Erythroblast (primary cell): ENCODE measurements at regions not wholly inside any gene's neighbourhood (a gene's known extent, or its start where the extent isn't known, plus 50 kb on each side); places are given as distances from the start of the nearest gene placed in this dataset.

Experiments
- GATA1 ChIP-seq: IDR thresholded peaks from 2 replicates; pipeline ENCODE4 v1.6.1; 2011; ENCODE audit warnings: low read depth, mild to moderate bottlenecking, control low read depth, low read length, moderate library complexity
- POLR2A ChIP-seq: IDR thresholded peaks from 2 replicates; pipeline ENCODE4 v1.6.1; 2011; ENCODE audit warnings: mild to moderate bottlenecking, low read length

GRCh38 chr15:70319466-70319865 lies 221.7 kb upstream of the TLE3 start:
- no peak for TF ChIP-seq POLR2A
- TF ChIP-seq GATA1: no peak
